ENCODE measurements at regions not wholly inside any gene's neighbourhood (a gene's known extent, or its start where the extent isn't known, plus 50 kb on each side); places are given as distances from the start of the nearest gene placed in this dataset.

- TF ChIP-seq, protein P1, sequence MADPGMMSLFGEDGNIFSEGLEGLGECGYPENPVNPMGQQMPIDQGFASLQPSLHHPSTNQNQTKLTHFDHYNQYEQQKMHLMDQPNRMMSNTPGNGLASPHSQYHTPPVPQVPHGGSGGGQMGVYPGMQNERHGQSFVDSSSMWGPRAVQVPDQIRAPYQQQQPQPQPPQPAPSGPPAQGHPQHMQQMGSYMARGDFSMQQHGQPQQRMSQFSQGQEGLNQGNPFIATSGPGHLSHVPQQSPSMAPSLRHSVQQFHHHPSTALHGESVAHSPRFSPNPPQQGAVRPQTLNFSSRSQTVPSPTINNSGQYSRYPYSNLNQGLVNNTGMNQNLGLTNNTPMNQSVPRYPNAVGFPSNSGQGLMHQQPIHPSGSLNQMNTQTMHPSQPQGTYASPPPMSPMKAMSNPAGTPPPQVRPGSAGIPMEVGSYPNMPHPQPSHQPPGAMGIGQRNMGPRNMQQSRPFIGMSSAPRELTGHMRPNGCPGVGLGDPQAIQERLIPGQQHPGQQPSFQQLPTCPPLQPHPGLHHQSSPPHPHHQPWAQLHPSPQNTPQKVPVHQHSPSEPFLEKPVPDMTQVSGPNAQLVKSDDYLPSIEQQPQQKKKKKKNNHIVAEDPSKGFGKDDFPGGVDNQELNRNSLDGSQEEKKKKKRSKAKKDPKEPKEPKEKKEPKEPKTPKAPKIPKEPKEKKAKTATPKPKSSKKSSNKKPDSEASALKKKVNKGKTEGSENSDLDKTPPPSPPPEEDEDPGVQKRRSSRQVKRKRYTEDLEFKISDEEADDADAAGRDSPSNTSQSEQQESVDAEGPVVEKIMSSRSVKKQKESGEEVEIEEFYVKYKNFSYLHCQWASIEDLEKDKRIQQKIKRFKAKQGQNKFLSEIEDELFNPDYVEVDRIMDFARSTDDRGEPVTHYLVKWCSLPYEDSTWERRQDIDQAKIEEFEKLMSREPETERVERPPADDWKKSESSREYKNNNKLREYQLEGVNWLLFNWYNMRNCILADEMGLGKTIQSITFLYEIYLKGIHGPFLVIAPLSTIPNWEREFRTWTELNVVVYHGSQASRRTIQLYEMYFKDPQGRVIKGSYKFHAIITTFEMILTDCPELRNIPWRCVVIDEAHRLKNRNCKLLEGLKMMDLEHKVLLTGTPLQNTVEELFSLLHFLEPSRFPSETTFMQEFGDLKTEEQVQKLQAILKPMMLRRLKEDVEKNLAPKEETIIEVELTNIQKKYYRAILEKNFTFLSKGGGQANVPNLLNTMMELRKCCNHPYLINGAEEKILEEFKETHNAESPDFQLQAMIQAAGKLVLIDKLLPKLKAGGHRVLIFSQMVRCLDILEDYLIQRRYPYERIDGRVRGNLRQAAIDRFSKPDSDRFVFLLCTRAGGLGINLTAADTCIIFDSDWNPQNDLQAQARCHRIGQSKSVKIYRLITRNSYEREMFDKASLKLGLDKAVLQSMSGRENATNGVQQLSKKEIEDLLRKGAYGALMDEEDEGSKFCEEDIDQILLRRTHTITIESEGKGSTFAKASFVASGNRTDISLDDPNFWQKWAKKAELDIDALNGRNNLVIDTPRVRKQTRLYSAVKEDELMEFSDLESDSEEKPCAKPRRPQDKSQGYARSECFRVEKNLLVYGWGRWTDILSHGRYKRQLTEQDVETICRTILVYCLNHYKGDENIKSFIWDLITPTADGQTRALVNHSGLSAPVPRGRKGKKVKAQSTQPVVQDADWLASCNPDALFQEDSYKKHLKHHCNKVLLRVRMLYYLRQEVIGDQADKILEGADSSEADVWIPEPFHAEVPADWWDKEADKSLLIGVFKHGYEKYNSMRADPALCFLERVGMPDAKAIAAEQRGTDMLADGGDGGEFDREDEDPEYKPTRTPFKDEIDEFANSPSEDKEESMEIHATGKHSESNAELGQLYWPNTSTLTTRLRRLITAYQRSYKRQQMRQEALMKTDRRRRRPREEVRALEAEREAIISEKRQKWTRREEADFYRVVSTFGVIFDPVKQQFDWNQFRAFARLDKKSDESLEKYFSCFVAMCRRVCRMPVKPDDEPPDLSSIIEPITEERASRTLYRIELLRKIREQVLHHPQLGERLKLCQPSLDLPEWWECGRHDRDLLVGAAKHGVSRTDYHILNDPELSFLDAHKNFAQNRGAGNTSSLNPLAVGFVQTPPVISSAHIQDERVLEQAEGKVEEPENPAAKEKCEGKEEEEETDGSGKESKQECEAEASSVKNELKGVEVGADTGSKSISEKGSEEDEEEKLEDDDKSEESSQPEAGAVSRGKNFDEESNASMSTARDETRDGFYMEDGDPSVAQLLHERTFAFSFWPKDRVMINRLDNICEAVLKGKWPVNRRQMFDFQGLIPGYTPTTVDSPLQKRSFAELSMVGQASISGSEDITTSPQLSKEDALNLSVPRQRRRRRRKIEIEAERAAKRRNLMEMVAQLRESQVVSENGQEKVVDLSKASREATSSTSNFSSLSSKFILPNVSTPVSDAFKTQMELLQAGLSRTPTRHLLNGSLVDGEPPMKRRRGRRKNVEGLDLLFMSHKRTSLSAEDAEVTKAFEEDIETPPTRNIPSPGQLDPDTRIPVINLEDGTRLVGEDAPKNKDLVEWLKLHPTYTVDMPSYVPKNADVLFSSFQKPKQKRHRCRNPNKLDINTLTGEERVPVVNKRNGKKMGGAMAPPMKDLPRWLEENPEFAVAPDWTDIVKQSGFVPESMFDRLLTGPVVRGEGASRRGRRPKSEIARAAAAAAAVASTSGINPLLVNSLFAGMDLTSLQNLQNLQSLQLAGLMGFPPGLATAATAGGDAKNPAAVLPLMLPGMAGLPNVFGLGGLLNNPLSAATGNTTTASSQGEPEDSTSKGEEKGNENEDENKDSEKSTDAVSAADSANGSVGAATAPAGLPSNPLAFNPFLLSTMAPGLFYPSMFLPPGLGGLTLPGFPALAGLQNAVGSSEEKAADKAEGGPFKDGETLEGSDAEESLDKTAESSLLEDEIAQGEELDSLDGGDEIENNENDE (IDR thresholded peaks at IDR 0.05; ENCODE audit: insufficient replicate concordance, low read length): no peak
- TF ChIP-seq NRF1 (IDR thresholded peaks at IDR 0.05; ENCODE audit: low read depth, low read length): no peak
- TF ChIP-seq CTBP2 (IDR thresholded peaks at IDR 0.05; ENCODE audit: borderline replicate concordance, insufficient read depth, insufficient read length, low read length): no peak
- TF ChIP-seq, protein P2, sequence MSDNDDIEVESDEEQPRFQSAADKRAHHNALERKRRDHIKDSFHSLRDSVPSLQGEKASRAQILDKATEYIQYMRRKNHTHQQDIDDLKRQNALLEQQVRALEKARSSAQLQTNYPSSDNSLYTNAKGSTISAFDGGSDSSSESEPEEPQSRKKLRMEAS (IDR thresholded peaks at IDR 0.05): no peak
- TF ChIP-seq SIX5 (IDR thresholded peaks at IDR 0.05; ENCODE audit: low read depth, low read length): no peak
- no peak for TF ChIP-seq YY1 (IDR thresholded peaks at IDR 0.05; ENCODE audit: low read depth, low read length)
- TF ChIP-seq SP2 (IDR thresholded peaks at IDR 0.05; ENCODE audit: low read length): no peak
- no peak for TF ChIP-seq TBP (IDR thresholded peaks at IDR 0.05; ENCODE audit: low read depth, low read length)
- no peak for TF ChIP-seq CHD1 (IDR thresholded peaks at IDR 0.05; ENCODE audit: low read depth, low read length)
- TF ChIP-seq SAP30 (IDR thresholded peaks at IDR 0.05; ENCODE audit: insufficient read depth, insufficient replicate concordance, low read length): no peak
- no peak for TF ChIP-seq SIN3A (conservative IDR thresholded peaks at IDR 0.05 in 1 of 2, IDR thresholded peaks at IDR 0.05 in 1 of 2; ENCODE audit: low read depth in 1 of 2, low read length in 2 of 2)
- no peak for TF ChIP-seq RBBP5 (IDR thresholded peaks at IDR 0.05; ENCODE audit: borderline replicate concordance, low read depth, low read length)
- TF ChIP-seq CHD2 (IDR thresholded peaks at IDR 0.05; ENCODE audit: low read length): no peak
Measured at GRCh38 chr1:166343276-166343675, 176.5 kb upstream of the FAM78B start (continued).

Data from H1 (cell line).